Fibroblast of villous mesenchyme (primary cell): ENCODE measurements at regions not wholly inside any gene's neighbourhood (a gene's known extent, or its start where the extent isn't known, plus 50 kb on each side); places are given as distances from the start of the nearest gene placed in this dataset.

ENCODE experiments used
- DNase-seq: peaks from one replicate; pipeline ENCODE4 v3.0.0-alpha.2; 2010; ENCODE audit warnings: low read depth
- H3K4me3 ChIP-seq: 2 replicates; pipeline ENCODE4 v1.5.1; 2011; ENCODE audit warnings: low read depth, mild to moderate bottlenecking, low read length
- CTCF ChIP-seq: IDR thresholded peaks from 2 replicates; pipeline ENCODE4 v1.5.1; 2012; ENCODE audit warnings: low read depth, mild to moderate bottlenecking, low read length; ENCODE audit not compliant: insufficient read depth

- no peak for DNase-seq
- TF ChIP-seq CTCF, result no peak
- H3K4me3 ChIP-seq, result no peak overlapping the region
Observed at GRCh38 chr13:68257111-68257842, 1027.1 kb upstream of the PCDH9 start.

- TF ChIP-seq CTCF, result no peak
- no peak overlapping the region for H3K4me3 ChIP-seq
- no peak for DNase-seq
Observed at GRCh38 chr13:68254151-68254550, 1024.0 kb upstream of the PCDH9 start.

- H3K4me3 ChIP-seq, result no peak overlapping the region
- no peak for DNase-seq
- TF ChIP-seq CTCF, result no peak
Observed at GRCh38 chr13:68234274-68234673, 1004.1 kb upstream of the PCDH9 start.

- H3K4me3 ChIP-seq, result no peak overlapping the region
- no peak for TF ChIP-seq CTCF
- no peak for DNase-seq
Observed at GRCh38 chr13:68232351-68233130, 1002.4 kb upstream of the PCDH9 start.

- DNase-seq, result no peak
- TF ChIP-seq CTCF, result no peak
- no peak overlapping the region for H3K4me3 ChIP-seq
Observed at GRCh38 chr13:68214691-68215415, 984.7 kb upstream of the PCDH9 start.

- no peak overlapping the region for H3K4me3 ChIP-seq
- no peak for TF ChIP-seq CTCF
- DNase-seq, result no peak
Observed at GRCh38 chr13:68199271-68199670, 969.1 kb upstream of the PCDH9 start.
